ENCODE measurements at regions not wholly inside any gene's neighbourhood (a gene's known extent, or its start where the extent isn't known, plus 50 kb on each side); places are given as distances from the start of the nearest gene placed in this dataset.

DNA sequence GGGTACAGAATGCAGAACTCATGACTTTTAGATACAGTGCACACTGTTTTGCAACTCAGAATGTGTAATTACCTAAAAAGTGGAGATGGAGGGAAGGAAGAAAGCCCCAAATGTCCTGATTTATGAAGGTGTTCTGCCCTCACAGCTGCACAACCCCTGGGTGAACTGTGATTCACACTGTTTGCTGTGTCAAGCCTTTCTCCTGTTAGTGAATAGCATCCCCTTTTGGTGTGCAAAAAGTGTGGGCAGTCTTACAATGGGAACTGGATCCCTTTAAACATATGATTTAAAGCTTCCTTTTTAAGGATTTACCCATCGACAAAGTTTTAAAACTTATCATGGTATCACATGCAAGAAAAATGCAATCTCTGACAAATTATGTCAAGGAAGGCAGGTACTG is 633.4 kb upstream of the EPHA7 start:
- TF ChIP-seq, protein P1, sequence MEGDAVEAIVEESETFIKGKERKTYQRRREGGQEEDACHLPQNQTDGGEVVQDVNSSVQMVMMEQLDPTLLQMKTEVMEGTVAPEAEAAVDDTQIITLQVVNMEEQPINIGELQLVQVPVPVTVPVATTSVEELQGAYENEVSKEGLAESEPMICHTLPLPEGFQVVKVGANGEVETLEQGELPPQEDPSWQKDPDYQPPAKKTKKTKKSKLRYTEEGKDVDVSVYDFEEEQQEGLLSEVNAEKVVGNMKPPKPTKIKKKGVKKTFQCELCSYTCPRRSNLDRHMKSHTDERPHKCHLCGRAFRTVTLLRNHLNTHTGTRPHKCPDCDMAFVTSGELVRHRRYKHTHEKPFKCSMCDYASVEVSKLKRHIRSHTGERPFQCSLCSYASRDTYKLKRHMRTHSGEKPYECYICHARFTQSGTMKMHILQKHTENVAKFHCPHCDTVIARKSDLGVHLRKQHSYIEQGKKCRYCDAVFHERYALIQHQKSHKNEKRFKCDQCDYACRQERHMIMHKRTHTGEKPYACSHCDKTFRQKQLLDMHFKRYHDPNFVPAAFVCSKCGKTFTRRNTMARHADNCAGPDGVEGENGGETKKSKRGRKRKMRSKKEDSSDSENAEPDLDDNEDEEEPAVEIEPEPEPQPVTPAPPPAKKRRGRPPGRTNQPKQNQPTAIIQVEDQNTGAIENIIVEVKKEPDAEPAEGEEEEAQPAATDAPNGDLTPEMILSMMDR (IDR thresholded peaks at IDR 0.05) = no peak
- intact Hi-C loops (cut with DNase I) = no loop called here
- H3K36me3 ChIP-seq = no peaks in the 10 kb centered on the region
- no peaks in the 10 kb centered on the region for H3K27me3 ChIP-seq
- ATAC-seq (no peak), DNase-seq (no peak)
- no peaks in the 10 kb centered on the region for H3K9me3 ChIP-seq
- no peaks in the 10 kb centered on the region for H3K4me1 ChIP-seq
- H3K27ac ChIP-seq = no peak overlapping the region
- no peak overlapping the region for H3K4me3 ChIP-seq

GRCh38 chr6:94050515-94050914 is 631.2 kb upstream of the EPHA7 start:
- H3K4me3 ChIP-seq = no peak overlapping the region
- no peaks in the 10 kb centered on the region for H3K36me3 ChIP-seq
- TF ChIP-seq, protein P1 (IDR thresholded peaks at IDR 0.05) = no peak
- no peaks in the 10 kb centered on the region for H3K9me3 ChIP-seq
- DNase-seq (no peak), ATAC-seq (no peak)
- H3K27me3 ChIP-seq = no peaks in the 10 kb centered on the region
- intact Hi-C loops (cut with DNase I) = no loop called here
- H3K27ac ChIP-seq = no peak overlapping the region
- H3K4me1 ChIP-seq = no peaks in the 10 kb centered on the region

DNA sequence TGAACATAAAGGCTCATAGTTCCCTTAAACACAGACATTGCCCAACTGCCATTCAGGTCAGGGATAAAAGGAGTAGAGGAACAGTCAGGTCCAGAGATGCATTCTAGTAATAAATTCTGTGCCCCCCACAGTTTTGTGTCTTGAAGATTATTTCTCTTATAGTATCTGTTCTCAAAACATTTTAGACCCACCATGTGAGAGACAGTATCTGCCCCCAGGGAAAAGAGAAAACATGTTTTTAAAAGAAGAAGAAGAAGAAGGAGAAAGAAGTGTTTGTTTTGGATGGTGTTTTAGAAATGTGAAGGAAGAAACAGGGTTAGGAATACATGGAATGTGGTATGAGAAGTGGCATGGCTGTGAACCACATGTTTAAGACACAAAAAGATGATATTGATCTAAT is 629.6 kb upstream of the EPHA7 start:
- Histone ChIP-seq H3K27ac (no peak overlapping the region), H3K36me3 (no peaks in the 10 kb centered on the region), H3K4me1 (no peaks in the 10 kb centered on the region), H3K4me3 (no peak overlapping the region), H3K9me3 (no peaks in the 10 kb centered on the region), H3K27me3 (no peaks in the 10 kb centered on the region)
- TF ChIP-seq, protein P1 (IDR thresholded peaks at IDR 0.05) = no peak
- DNase-seq (no peak), ATAC-seq (no peak)
- intact Hi-C loops (cut with DNase I) = no loop called here

DNA sequence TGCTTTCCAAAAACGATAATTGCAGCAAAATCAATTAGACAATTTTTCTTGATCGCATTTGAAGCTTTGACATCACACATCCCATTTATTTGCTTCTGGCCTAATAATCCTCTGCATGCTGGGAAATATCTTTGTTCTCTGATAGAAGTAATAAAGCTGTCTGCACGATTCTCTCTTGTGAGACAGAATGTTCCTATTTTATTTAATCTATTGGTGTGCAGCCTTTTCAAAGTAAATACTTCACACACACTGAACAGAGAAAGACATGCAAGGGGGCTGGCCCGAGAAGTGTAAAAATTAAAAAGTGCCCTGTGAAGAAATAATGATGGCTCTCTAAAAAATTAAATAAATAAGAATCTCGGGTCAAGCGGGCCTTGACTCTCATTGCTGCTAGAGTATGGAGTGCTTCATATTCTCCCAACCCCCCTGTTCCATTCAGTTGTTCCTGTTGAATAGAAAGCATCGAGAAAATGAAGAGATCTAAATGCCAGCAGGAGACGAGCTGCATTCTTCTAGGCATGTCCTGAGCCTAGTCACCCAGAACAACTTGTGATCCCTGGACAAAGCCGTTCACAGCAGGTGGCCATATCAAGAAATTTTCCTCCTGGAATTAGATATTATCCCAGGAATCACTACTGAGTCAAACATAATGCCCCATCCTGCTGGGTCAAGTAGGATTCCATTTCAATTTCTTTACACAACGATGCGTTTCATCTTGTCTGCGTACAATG is 625.9 kb upstream of the EPHA7 start:
- TF ChIP-seq, protein P1 (IDR thresholded peaks at IDR 0.05) = no peak
- intact Hi-C loops (cut with DNase I) = no loop called here
- no peak for ATAC-seq
- no peaks in the 10 kb centered on the region for H3K27me3 ChIP-seq
- no peak overlapping the region for H3K4me3 ChIP-seq
- H3K36me3 ChIP-seq = no peaks in the 10 kb centered on the region
- DNase-seq = no peak
- H3K9me3 ChIP-seq = no peaks in the 10 kb centered on the region
- no peak overlapping the region for H3K27ac ChIP-seq
- no peaks in the 10 kb centered on the region for H3K4me1 ChIP-seq

- ATAC-seq (no peak), DNase-seq (no peak)
- intact Hi-C loops (cut with DNase I) = no loop called here
- H3K27me3 ChIP-seq = no peaks in the 10 kb centered on the region
- TF ChIP-seq, protein P1 (IDR thresholded peaks at IDR 0.05) = no peak
- H3K4me3 ChIP-seq = no peak overlapping the region
- no peak overlapping the region for H3K27ac ChIP-seq
- H3K36me3 ChIP-seq = no peaks in the 10 kb centered on the region
- H3K9me3 ChIP-seq = peaks cover 0 to 1% of the 10 kb centered on the region in 2 donors
- no peaks in the 10 kb centered on the region for H3K4me1 ChIP-seq
Observed at GRCh38 chr6:94041945-94042709, 622.8 kb upstream of the EPHA7 start.
